Left colon (tissue), 2 donors: ENCODE measurements at regions not wholly inside any gene's neighbourhood (a gene's known extent, or its start where the extent isn't known, plus 50 kb on each side); places are given as distances from the start of the nearest gene placed in this dataset.

ENCODE experiments used
- ATAC-seq: fragments of 200-7000 bp; cut with Tn5 transposase; one replicate; pipeline ENCODE4 v1.9.1; 2020; ENCODE audit warnings: mild to moderate bottlenecking, moderate library complexity
- DNase-seq, 2 donors: peaks; one replicate each; pipeline ENCODE4 v3.0.0-alpha.2; 2020
- intact Hi-C, 2 donors: fragments of 100-400 bp; cut with DNase I in 1 of 2; cut with micrococcal nuclease in 1 of 2; formaldehyde crosslinking; loops; one replicate each; pipeline versions ENCODE4 v1.11.2 to v1.14.0; 2022; cut with DNase I, micrococcal nuclease
- donor health status: DM: no; HTN: no; CAD: no.
- donor health status: DM: yes; HTN: yes; CAD: no.

DNA sequence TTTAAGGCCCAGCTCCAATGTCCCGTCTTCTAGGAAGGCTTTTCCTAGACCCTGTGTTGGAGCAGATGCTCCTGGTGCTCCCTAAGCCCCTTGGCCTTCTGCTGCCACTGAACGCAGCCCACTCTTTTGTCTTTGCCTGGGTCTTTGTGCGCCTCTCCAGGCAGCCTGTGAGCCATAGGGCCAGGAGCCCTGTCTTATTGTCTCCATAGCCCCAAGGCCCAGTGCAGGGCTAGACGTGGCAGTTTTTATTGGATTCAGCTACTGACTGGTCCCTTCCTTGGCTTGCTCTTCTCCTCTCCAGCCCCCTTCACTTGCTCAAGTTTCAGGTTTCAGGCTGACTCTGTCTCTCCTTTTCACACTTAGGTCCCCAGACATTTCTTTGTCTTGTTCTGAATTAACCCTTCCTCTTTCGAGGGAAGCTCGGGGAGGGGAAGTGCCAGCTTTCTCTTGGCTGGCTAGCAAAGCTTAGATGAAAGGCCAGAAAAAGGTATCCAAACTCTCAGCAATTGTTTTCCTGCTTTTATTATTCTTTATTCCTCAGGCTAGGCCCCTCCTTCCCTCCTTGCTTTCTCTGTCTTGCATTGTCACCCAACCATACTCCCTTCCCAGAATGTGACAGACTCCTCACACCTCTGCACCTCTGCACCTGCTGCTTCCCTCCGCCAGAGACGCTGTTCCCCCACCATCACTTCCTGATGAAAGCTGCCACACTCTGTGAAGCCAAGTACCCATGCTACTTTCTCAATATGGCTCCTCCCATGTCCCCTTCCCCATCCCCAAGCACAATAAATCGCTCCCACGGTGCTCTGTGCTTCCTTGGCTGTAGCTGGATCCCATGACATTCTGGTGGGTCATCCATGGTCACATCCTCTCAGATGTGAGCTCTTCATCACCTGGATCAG is 101.6 kb upstream of the CPEB4 start:
- DNase-seq = no peak
- no peak for ATAC-seq
- intact Hi-C loops = no loop called here

- intact Hi-C loops = no loop called here
- ATAC-seq (no peak), DNase-seq (no peak)
Observed at GRCh38 chr5:173789031-173789920, 98.9 kb upstream of the CPEB4 start.

DNA sequence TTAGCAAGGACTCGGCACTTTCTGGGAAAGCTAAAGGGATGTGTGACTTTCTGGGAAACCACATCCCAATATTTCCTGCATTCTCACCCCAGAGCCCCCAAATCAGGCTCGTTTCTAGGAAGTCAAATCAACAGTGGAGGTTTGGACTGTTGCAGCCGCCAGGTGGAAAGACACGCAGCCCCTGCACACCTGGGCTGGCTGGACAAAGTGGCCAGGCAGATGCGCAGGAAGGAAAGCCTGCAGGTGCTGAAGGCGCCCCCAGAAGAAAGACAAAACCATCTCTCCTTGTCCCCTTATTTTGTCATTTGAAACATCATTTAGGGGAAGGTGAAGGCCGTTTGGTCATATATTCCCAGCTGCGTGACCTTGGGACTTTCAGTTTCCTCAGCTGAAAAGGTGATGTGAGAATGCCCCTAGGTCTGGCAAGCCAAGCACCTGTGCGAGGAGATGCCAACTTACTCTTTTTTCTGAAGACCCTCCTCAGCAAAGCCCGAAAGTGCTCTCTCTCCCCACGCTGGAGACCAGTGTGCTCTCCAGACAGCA is 97.9 kb upstream of the CPEB4 start:
- ATAC-seq (no peak), DNase-seq (no peak)
- intact Hi-C loops = no loop called here

- ATAC-seq (no peak), DNase-seq (no peak)
Observed at GRCh38 chr5:173790836-173791546, 97.2 kb upstream of the CPEB4 start.

GRCh38 chr5:173791878-173792277 is 96.3 kb upstream of the CPEB4 start:
- intact Hi-C loops = no loop called here
- no peak for ATAC-seq

More at GRCh38 chr5:173790836-173791546, 97.2 kb upstream of the CPEB4 start:
- intact Hi-C loops = no loop called here

DNA sequence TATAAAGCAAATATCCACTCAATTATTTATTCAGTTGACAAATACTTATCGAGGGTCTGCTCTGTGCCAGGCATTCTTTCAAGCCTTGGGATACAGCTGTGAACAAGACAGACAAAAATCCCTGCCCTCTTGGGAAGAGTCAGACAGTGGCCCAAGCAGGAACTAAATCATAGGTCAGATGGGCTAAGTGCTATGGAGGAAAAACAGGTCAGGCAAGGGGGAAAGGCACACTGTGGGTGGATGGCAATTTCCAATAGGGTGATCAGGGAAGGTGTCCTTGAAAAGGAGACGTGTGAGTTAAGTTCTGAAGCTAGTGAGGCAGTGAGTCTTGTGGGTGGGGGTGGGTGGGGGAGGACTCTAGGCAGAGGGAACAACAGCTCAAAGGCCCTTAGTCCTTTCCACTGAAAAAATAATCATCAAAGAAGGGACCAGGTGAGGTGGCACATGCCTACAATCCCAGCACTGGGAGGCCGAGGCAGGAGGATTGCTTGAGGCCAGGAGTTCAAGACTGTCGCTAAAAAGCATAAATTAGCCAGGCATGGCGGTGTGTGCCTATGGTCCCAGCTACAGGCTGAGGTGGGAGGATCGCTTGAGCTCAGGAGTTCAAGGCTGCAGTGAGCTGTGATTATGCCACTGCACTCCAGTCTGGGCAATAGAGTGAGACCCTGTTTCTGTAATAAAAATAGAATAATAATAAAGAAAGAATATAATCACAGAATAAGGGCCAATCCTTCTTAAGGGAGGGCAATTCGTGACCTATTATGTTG is 95.2 kb upstream of the CPEB4 start:
- intact Hi-C loops = no loop called here
- ATAC-seq (peak; percentile 39), DNase-seq (no peak)

More at GRCh38 chr5:173791878-173792277, 96.3 kb upstream of the CPEB4 start:
- DNase-seq = no peak

GRCh38 chr5:173793648-173794548 is 94.3 kb upstream of the CPEB4 start:
- intact Hi-C loops = no loop called here
- ATAC-seq (peak; percentile 86), DNase-seq (peak; percentile 89 to 94)

DNA sequence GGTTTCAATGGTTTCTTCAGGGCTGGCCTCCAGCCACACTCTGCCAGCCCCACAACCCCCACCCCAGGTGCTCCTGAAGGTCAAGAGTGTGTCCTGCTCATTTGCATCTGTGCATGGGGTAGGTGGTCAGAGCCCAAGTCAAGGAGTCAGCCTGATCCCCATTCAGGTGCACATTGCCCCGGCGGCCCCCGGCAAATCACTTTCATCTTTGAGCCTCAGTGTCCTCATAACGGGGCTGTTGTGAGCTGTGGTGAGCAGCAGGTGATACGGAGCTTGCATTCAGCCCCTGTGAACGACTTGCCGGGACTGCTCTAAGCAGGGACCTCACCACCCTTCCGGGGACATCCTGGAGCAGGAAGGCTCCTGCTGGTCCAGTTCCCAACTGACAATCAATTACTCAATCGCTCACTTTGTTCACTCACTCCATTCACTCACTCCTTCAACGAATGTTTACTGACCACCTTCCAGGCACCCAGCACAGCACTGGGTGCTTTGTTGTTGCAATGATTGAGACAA is 93.2 kb upstream of the CPEB4 start:
- DNase-seq (peak in 1 of 2 donors; percentile 67), ATAC-seq (no peak)
- intact Hi-C loops = no loop called here

- intact Hi-C loops = no loop called here
- peak; percentile 67 for ATAC-seq
- DNase-seq = peak; percentile 52 to 70
Observed at GRCh38 chr5:173795601-173796000, 92.5 kb upstream of the CPEB4 start.

DNA sequence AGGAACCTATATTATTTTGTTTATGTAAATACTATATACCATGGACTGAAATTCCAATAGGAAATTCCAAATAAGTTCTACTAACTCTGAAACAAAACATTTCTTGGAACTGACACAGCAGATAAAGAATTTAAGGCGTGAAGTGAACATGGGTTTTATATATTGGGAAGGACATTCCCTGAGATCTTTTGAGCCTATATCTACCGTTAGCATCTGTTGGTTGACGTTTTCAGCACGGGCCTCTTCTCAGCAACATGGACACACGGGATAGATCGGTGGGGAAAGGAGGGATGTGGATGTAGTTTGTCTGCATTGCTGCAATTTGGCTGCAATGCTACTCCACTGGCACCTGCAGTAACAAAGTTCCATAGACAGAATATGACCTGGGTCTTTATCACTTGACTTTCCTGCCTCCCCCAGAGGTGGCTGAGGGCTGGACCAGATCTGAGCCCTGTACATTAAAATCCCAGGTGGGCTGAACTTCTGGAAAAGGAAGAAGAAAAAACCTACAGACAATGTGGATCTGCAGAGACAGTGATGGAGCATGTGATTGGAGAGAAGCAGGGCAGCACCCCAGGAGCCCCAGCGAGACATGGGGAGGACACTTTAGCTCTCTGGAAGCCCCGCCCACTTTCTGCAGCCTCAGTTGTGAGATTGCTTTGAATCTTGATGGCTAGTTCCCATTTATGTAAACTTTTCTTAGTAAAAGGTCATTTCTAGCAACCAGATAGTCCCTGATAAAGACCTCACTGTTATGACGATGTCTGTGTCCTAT is 91.2 kb upstream of the CPEB4 start:
- ATAC-seq (no peak), DNase-seq (no peak)
- intact Hi-C loops = no loop called here

- DNase-seq = no peak
- no peak for ATAC-seq
- intact Hi-C loops = no loop called here
Observed at GRCh38 chr5:173798127-173798810, 89.9 kb upstream of the CPEB4 start.

GRCh38 chr5:173800340-173800739 is 87.8 kb upstream of the CPEB4 start:
- intact Hi-C loops = no loop called here
- ATAC-seq (no peak), DNase-seq (no peak)

DNA sequence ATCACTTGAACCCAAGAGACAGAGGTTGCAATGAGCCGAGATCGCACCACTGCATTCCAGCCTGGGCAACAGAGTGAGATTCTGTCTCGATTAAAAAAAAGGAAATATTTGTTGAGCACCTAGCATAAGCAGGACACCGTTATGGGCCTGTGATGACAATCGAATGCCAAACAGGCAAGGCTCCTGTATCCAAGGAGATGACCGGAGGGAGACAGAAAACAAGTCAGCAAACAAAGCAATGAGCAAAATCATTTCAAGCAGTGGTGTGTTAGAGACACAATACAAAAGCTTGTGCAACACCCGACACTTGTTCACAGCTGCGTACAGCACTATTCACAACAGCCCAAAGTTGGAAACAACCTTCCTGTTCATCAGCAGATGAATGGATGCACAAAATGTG is 87.1 kb upstream of the CPEB4 start:
- intact Hi-C loops = no loop called here
- DNase-seq (no peak), ATAC-seq (no peak)

- intact Hi-C loops = no loop called here
- ATAC-seq (peak; percentile 100), DNase-seq (peak; percentile 76 to 84)
Observed at GRCh38 chr5:173802670-173803165, 85.4 kb upstream of the CPEB4 start.

GRCh38 chr5:173804579-173804978 is 83.6 kb upstream of the CPEB4 start:
- ATAC-seq (no peak), DNase-seq (no peak)
- intact Hi-C loops = no loop called here
